ENCODE measurements at regions not wholly inside any gene's neighbourhood (a gene's known extent, or its start where the extent isn't known, plus 50 kb on each side); places are given as distances from the start of the nearest gene placed in this dataset.
"Not testable (repeated sequence)": the region's sequence is repeated elsewhere in the genome, so short reads cannot be mapped to it uniquely, and the experiment has no call there.

GRCh38 chr18:71221405-71221804 is 932.6 kb downstream of the SOCS6 start:
- WGBS, 2 donors = 74 to 91% methylated on average over 6 of the region's 6 CpGs
- TF ChIP-seq POLR2A (IDR thresholded peaks at IDR 0.05) = no peak
- no peak for TF ChIP-seq CTCF (IDR thresholded peaks at IDR 0.05)
- no peak for DNase-seq (ENCODE audit: low spot score in 2 of 2)
- intact Hi-C loops (cut with DNase I; ENCODE audit: low total_unique reads) = no loop called here
- no peak overlapping the region for H3K4me3 ChIP-seq (ENCODE audit: low read depth, poor library complexity, severe bottlenecking)

- DNase-seq (ENCODE audit: low spot score in 2 of 2) = not testable (repeated sequence)
Observed at GRCh38 chr18:71212739-71213138, 923.9 kb downstream of the SOCS6 start.

GRCh38 chr18:71212222-71212621 is 923.4 kb downstream of the SOCS6 start:
- WGBS, 2 donors = 89 to 93% methylated on average over 6 to 7 of the region's 33 CpGs
- TF ChIP-seq POLR2A (IDR thresholded peaks at IDR 0.05) = no peak
- TF ChIP-seq CTCF (IDR thresholded peaks at IDR 0.05) = no peak
- H3K4me3 ChIP-seq (ENCODE audit: low read depth, poor library complexity, severe bottlenecking) = no peak overlapping the region
- intact Hi-C loops (cut with DNase I; ENCODE audit: low total_unique reads) = no loop called here
- DNase-seq (ENCODE audit: low spot score in 2 of 2) = no peak

More at GRCh38 chr18:71212739-71213138, 923.9 kb downstream of the SOCS6 start:
- WGBS, 2 donors = 94 to 98% methylated on average over 24 of the region's 26 CpGs
- H3K4me3 ChIP-seq (ENCODE audit: low read depth, poor library complexity, severe bottlenecking); intact Hi-C loops (cut with DNase I; ENCODE audit: low total_unique reads): not testable (repeated sequence)

GRCh38 chr18:71209944-71210343 is 921.1 kb downstream of the SOCS6 start:
- DNase-seq (ENCODE audit: low spot score in 2 of 2) = no peak
- TF ChIP-seq POLR2A (IDR thresholded peaks at IDR 0.05) (no peak), CTCF (IDR thresholded peaks at IDR 0.05) (no peak)
- no peak overlapping the region for H3K4me3 ChIP-seq (ENCODE audit: low read depth, poor library complexity, severe bottlenecking)
- intact Hi-C loops (cut with DNase I; ENCODE audit: low total_unique reads) = no loop called here
- 22 to 35% methylated on average over 2 of the region's 2 CpGs for whole genome bisulfite sequencing, 2 donors

- DNase-seq (ENCODE audit: low spot score in 2 of 2) = no peak
- no peak overlapping the region for H3K4me3 ChIP-seq (ENCODE audit: low read depth, poor library complexity, severe bottlenecking)
- 35 to 44% methylated on average over 1 of the region's 1 CpG for WGBS, 2 donors
- TF ChIP-seq CTCF (IDR thresholded peaks at IDR 0.05) (no peak), POLR2A (IDR thresholded peaks at IDR 0.05) (no peak)
- intact Hi-C loops (cut with DNase I; ENCODE audit: low total_unique reads) = no loop called here
Observed at GRCh38 chr18:71194438-71194837, 905.6 kb downstream of the SOCS6 start.

- intact Hi-C loops (cut with DNase I; ENCODE audit: low total_unique reads) = no loop called here
- TF ChIP-seq POLR2A (IDR thresholded peaks at IDR 0.05) = no peak
- TF ChIP-seq CTCF (IDR thresholded peaks at IDR 0.05) = no peak
- no peak overlapping the region for H3K4me3 ChIP-seq (ENCODE audit: low read depth, poor library complexity, severe bottlenecking)
- 85 to 86% methylated on average over 3 of the region's 3 CpGs for WGBS, 2 donors
- no peak for DNase-seq (ENCODE audit: low spot score in 2 of 2)
Observed at GRCh38 chr18:71189581-71189980, 900.7 kb downstream of the SOCS6 start.
